H1 (cell line): ENCODE measurements at regions not wholly inside any gene's neighbourhood (a gene's known extent, or its start where the extent isn't known, plus 50 kb on each side); places are given as distances from the start of the nearest gene placed in this dataset.

Source experiments
- CTCF ChIA-PET: fragments of 300-600 bp; sonication (Branson Sonifier 250); formaldehyde crosslinking; loops from one replicate; lab custom pipeline; 2021; ENCODE audit not compliant: partially characterized antibody; lab: Charles Lee
- POLR2A ChIA-PET: fragments of 300-600 bp; sonication (Branson Sonifier 250); formaldehyde crosslinking; loops from one replicate; lab custom pipeline; 2021; ENCODE audit warnings: inconsistent platforms; ENCODE audit not compliant: partially characterized antibody; lab: Charles Lee
- DNase-seq, 2 experiments: peaks; one replicate each; pipeline versions ENCODE4 v3.0.0 to v3.0.0-alpha.2; 2010 to 2022; ENCODE audit warnings: low spot score in 2 of 2, low read depth in 1 of 2, mixed read lengths in 1 of 2
- FAIRE-seq: peaks from 2 replicates; lab custom pipeline; 2011; peaks lifted over from hg19 to GRCh38; lab: Jason Lieb, UNC
- H2AFZ ChIP-seq: 2 replicates; pipeline ENCODE4 v1.8.1; 2012; ENCODE audit warnings: low read length, inconsistent platforms
- H2AK5ac ChIP-seq: 2 replicates; pipeline ENCODE4 v1.6.1; 2013; ENCODE audit warnings: low read depth, low read length
- H2BK120ac ChIP-seq: replicated peaks from 2 replicates; pipeline ENCODE3; 2013; ENCODE audit warnings: low read depth, low read length, inconsistent platforms
- H2BK12ac ChIP-seq: 2 replicates; pipeline ENCODE4 v1.6.1; 2013; ENCODE audit warnings: low read depth, low read length
- H2BK15ac ChIP-seq: 2 replicates; pipeline ENCODE4 v1.6.1; 2013; ENCODE audit warnings: low read length
- H2BK20ac ChIP-seq: 2 replicates; pipeline ENCODE4 v1.6.1; 2013; ENCODE audit warnings: low read length
- H2BK5ac ChIP-seq: 2 replicates; pipeline ENCODE4 v1.6.1; 2013; ENCODE audit warnings: low read depth, low read length
- H3K14ac ChIP-seq: 2 replicates; pipeline ENCODE4 v1.6.1; 2013; ENCODE audit warnings: inconsistent platforms; ENCODE audit not compliant: insufficient read length
- H3K18ac ChIP-seq: 2 replicates; pipeline ENCODE4 v1.6.1; 2013; ENCODE audit warnings: low read length; ENCODE audit errors: extremely low read depth
- H3K23ac ChIP-seq: 2 replicates; pipeline ENCODE4 v1.6.1; 2013; ENCODE audit warnings: inconsistent platforms; ENCODE audit not compliant: insufficient read length
- H3K23me2 ChIP-seq: 2 replicates; pipeline ENCODE4 v1.6.1; 2013; ENCODE audit warnings: low read depth, low read length
- H3K27ac ChIP-seq: 2 replicates; pipeline ENCODE4 v1.6.1; 2011; ENCODE audit warnings: low read depth, low read length, inconsistent platforms
- H3K27me3 ChIP-seq, 4 experiments: replicated peaks in 1 of 4; 1 replicate in 1 of 4; 2 replicates in 3 of 4; pipeline versions ENCODE4 v1.6.1 to v1.8.1; 2011 to 2013; ENCODE audit warnings: low read length in 3 of 4, mild to moderate bottlenecking in 3 of 4, inconsistent platforms in 2 of 4, mixed read lengths in 2 of 4, moderate library complexity in 1 of 4; ENCODE audit not compliant: control insufficient read depth in 3 of 4, insufficient read depth in 3 of 4; ENCODE audit errors: extremely low read depth in 1 of 4
- H3K36me3 ChIP-seq, 4 experiments: 2 replicates each; pipeline versions ENCODE4 v1.6.1 to v1.8.1; 2011 to 2013; ENCODE audit warnings: mild to moderate bottlenecking in 4 of 4, low read length in 3 of 4, moderate library complexity in 2 of 4, control low read depth in 1 of 4, inconsistent platforms in 1 of 4; ENCODE audit not compliant: insufficient read depth in 4 of 4, control insufficient read depth in 2 of 4
- H3K4ac ChIP-seq: replicated peaks from 2 replicates; pipeline ENCODE3; 2013; ENCODE audit warnings: low read length, low read depth, mixed read lengths, inconsistent platforms; ENCODE audit not compliant: insufficient read length
- H3K4me1 ChIP-seq, 4 experiments: replicated peaks in 1 of 4; 1 replicate in 1 of 4; 2 replicates in 3 of 4; pipeline versions ENCODE4 v1.6.1 to v1.8.1; 2011 to 2013; ENCODE audit warnings: low read length in 3 of 4, inconsistent platforms in 2 of 4, mixed read lengths in 1 of 4; ENCODE audit not compliant: insufficient read depth in 4 of 4, control insufficient read depth in 3 of 4
- H3K4me2 ChIP-seq, 2 experiments: 2 replicates each; pipeline versions ENCODE4 v1.6.1 to v1.8.1; 2011 to 2013; ENCODE audit warnings: low read depth in 2 of 2, low read length in 2 of 2, control low read depth in 1 of 2, inconsistent platforms in 1 of 2, mild to moderate bottlenecking in 1 of 2; ENCODE audit not compliant: insufficient read depth in 1 of 2
- H3K4me3 ChIP-seq, 4 experiments: fragments of 200-600, 300-600 bp in 1 of 4; sonication (generic), shearing (Covaris generic), sonication (Bioruptor Twin) in 1 of 4; 2 replicates each; pipeline versions ENCODE4 v1.5.1 to v1.8.1; 2011 to 2016; ENCODE audit warnings: low read length in 4 of 4, low read depth in 3 of 4, control low read depth in 2 of 4, inconsistent platforms in 2 of 4, mild to moderate bottlenecking in 2 of 4, mixed read lengths in 1 of 4, moderate library complexity in 1 of 4; ENCODE audit not compliant: insufficient read depth in 2 of 4; ENCODE audit errors: extremely low read depth in 1 of 4
- H3K56ac ChIP-seq: replicated peaks from 2 replicates; pipeline ENCODE3; 2013; ENCODE audit warnings: low read depth, mild to moderate bottlenecking, mixed read lengths, low read length, inconsistent platforms; ENCODE audit not compliant: insufficient read length
- H3K79me1 ChIP-seq: 2 replicates; pipeline ENCODE4 v1.6.1; 2013; ENCODE audit warnings: low read depth, low read length, control low read depth
- H3K79me2 ChIP-seq, 2 experiments: 2 replicates each; pipeline versions ENCODE4 v1.6.1 to v1.8.1; 2012 to 2013; ENCODE audit warnings: low read length in 2 of 2, mild to moderate bottlenecking in 2 of 2, inconsistent platforms in 1 of 2; ENCODE audit not compliant: insufficient read depth in 2 of 2, control insufficient read depth in 1 of 2
- H3K9ac ChIP-seq, 4 experiments: replicated peaks in 1 of 4; 1 replicate in 1 of 4; 2 replicates in 3 of 4; pipeline versions ENCODE4 v1.6.1 to v1.8.1; 2011 to 2013; ENCODE audit warnings: low read depth in 3 of 4, low read length in 3 of 4, control low read depth in 2 of 4, mild to moderate bottlenecking in 2 of 4, moderate library complexity in 2 of 4, inconsistent platforms in 1 of 4; ENCODE audit errors: extremely low read depth in 1 of 4
- H3K9me3 ChIP-seq, 2 experiments: 2 replicates each; pipeline versions ENCODE4 v1.6.1 to v1.8.1; 2012 to 2013; ENCODE audit warnings: mild to moderate bottlenecking in 2 of 2, moderate library complexity in 2 of 2, control low read depth in 1 of 2, inconsistent platforms in 1 of 2, low read depth in 1 of 2, low read length in 1 of 2, mixed read lengths in 1 of 2; ENCODE audit not compliant: insufficient read depth in 2 of 2
- H4K20me1 ChIP-seq, 2 experiments: replicated peaks in 1 of 2; 2 replicates each; pipeline versions ENCODE3 to v1.8.1; 2011 to 2013; ENCODE audit warnings: inconsistent platforms in 2 of 2, low read length in 2 of 2, mild to moderate bottlenecking in 1 of 2; ENCODE audit not compliant: insufficient read depth in 2 of 2, control insufficient read depth in 1 of 2
- H4K5ac ChIP-seq: 2 replicates; pipeline ENCODE4 v1.6.1; 2013; ENCODE audit warnings: low read length, low read depth, mixed read lengths, inconsistent platforms; ENCODE audit not compliant: insufficient read length
- H4K8ac ChIP-seq: 2 replicates; pipeline ENCODE4 v1.8.0; 2013; ENCODE audit warnings: mild to moderate bottlenecking, moderate library complexity, low read length, inconsistent platforms; ENCODE audit not compliant: insufficient read depth; ENCODE audit errors: extremely low read depth
- H4K91ac ChIP-seq: replicated peaks from 2 replicates; pipeline ENCODE3; 2013; ENCODE audit warnings: low read length, mixed read lengths, inconsistent platforms; ENCODE audit not compliant: insufficient read length
- CHD2 ChIP-seq: IDR thresholded peaks from 2 replicates; pipeline ENCODE4 v1.6.1; 2012; ENCODE audit warnings: low read length, improper control_type of control experiment
- CREB1 ChIP-seq: IDR thresholded peaks from 2 replicates; pipeline ENCODE4 v1.6.1; 2012; ENCODE audit warnings: inconsistent platforms
- CTBP2 ChIP-seq: IDR thresholded peaks from 2 replicates; pipeline ENCODE4 v1.7.0; 2011; ENCODE audit warnings: borderline replicate concordance, mild to moderate bottlenecking, moderate library complexity, mixed read lengths, low read length; ENCODE audit not compliant: insufficient read depth, insufficient read length
- JUN ChIP-seq: IDR thresholded peaks from 2 replicates; pipeline ENCODE4 v1.6.1; 2011; ENCODE audit warnings: low read depth, mild to moderate bottlenecking, improper control_type of control experiment, low read length
- MAFK ChIP-seq: IDR thresholded peaks from 2 replicates; pipeline ENCODE4 v1.6.1; 2012; ENCODE audit warnings: low read depth, mild to moderate bottlenecking, improper control_type of control experiment, low read length
- NANOG ChIP-seq: IDR thresholded peaks from 2 replicates; pipeline ENCODE4 v1.6.1; 2011; ENCODE audit warnings: low read length, low read depth, mild to moderate bottlenecking, inconsistent platforms; ENCODE audit not compliant: insufficient read depth, poor library complexity, severe bottlenecking
- POLR2A ChIP-seq, 2 experiments: IDR thresholded peaks; 1 replicate in 1 of 2; 2 replicates in 1 of 2; pipeline ENCODE4 v1.6.1; 2011; ENCODE audit warnings: low read depth in 2 of 2, low read length in 2 of 2, mild to moderate bottlenecking in 2 of 2; ENCODE audit errors: control extremely low read depth in 1 of 2
- POLR2AphosphoS5 ChIP-seq: IDR thresholded peaks from 2 replicates; pipeline ENCODE4 v1.6.1; 2011; ENCODE audit warnings: low read depth, low read length
- RBBP5 ChIP-seq: IDR thresholded peaks from 2 replicates; pipeline ENCODE4 v1.7.1; 2012; ENCODE audit warnings: low read depth, mild to moderate bottlenecking, inconsistent platforms, low read length, moderate library complexity, borderline replicate concordance
- SIX5 ChIP-seq: IDR thresholded peaks from 2 replicates; pipeline ENCODE4 v1.6.1; 2011; ENCODE audit warnings: mild to moderate bottlenecking, low read depth, low read length
- SRF ChIP-seq: IDR thresholded peaks from 2 replicates; pipeline ENCODE4 v1.6.1; 2011; ENCODE audit warnings: mild to moderate bottlenecking, low read depth, low read length, moderate library complexity
- SUZ12 ChIP-seq: fragments of 200-600 bp; sonication (generic); IDR thresholded peaks from 2 replicates; pipeline ENCODE4 v1.6.1; 2012; ENCODE audit warnings: mild to moderate bottlenecking, inconsistent platforms, low read length, moderate library complexity, mixed read lengths
- WGBS, 2 experiments: shearing (Covaris generic) in 1 of 2; methylation state at CpG; one replicate each; pipeline versions ENCODE4 v1.1.6 to v1.1.7; 2013 to 2015; ENCODE audit warnings: low lambda C conversion rate in 2 of 2, mixed read lengths in 2 of 2, inconsistent platforms in 1 of 2, low coverage in 1 of 2, missing lambda C conversion rate in 1 of 2; ENCODE audit not compliant: insufficient replicate concordance in 2 of 2, insufficient coverage in 1 of 2, insufficient read length in 1 of 2; ENCODE audit errors: extremely low coverage in 1 of 2, missing lambda C conversion rate in 1 of 2; 5-methylcytosine and 5-hydroxymethylcytosine counted together

DNA sequence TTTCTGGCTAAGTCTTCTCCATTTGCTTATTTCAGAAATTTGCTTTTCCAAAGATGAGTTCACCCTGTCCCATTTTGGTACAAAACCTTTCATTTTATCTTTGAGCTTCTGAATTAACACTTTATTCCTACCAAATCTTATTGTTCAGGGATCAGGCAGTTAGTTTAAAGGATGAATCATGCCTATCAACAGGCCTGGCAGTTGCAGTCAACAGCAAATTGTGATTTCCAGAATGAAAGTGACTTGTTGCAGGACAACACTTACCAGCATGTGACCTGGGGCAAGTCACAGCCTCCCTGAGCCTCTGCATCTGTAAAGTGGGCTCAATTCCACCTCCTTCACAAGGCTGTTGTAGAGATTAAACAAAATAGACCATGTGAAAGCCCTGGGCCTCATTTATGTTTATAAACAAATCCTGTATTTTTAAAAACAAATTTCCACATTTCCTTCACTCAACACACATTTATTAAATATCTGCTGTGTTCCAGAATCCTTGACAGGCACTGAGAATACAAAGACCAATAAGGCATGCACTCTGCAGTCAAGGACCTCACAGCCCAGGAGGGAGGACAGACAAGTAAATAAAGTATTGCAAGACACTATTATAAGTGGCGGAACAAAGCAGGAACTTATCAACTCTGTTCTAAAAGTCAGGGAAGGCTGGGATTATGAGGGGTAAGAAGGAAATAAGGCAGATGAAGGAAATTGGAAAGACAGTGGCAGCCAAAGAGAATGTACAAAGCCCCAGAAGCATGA lies 359.1 kb upstream of the IL12A start:
- no peak overlapping the region for H3K4ac ChIP-seq
- no peaks in the 10 kb centered on the region; the same call in 1 of the 2 replicates for H3K23me2 ChIP-seq
- no peak overlapping the region for H3K4me2 ChIP-seq
- H4K8ac ChIP-seq = no peak overlapping the region
- no peak overlapping the region for H3K4me3 ChIP-seq
- no peak overlapping the region for H2BK120ac ChIP-seq
- POLR2A ChIA-PET = no interaction called here
- H3K4me1 ChIP-seq = peaks cover 0 to 3% (median 1%) of the 10 kb centered on the region in 4 experiments; a peak in 1 of 7 replicates
- DNase-seq = no peak
- no peak for TF ChIP-seq POLR2AphosphoS5
- no peak for TF ChIP-seq RBBP5
- TF ChIP-seq SIX5 = no peak
- no peak for TF ChIP-seq NANOG
- no peak for TF ChIP-seq CREB1
- no peak for TF ChIP-seq POLR2A (IDR thresholded peaks at IDR 0.05; ENCODE audit: control extremely low read depth in 1 of 2, low read depth in 2 of 2, low read length in 2 of 2)
- TF ChIP-seq CTBP2 = no peak
- no peak for TF ChIP-seq SRF
- no peak for TF ChIP-seq SUZ12
- TF ChIP-seq MAFK = no peak
- TF ChIP-seq JUN = no peak
- TF ChIP-seq CHD2 = no peak
- no peak overlapping the region for H2AFZ ChIP-seq
- H3K56ac ChIP-seq = no peak overlapping the region
- H3K23ac ChIP-seq = no peak overlapping the region
- H2BK15ac ChIP-seq = no peak overlapping the region
- no peak overlapping the region for H3K27ac ChIP-seq
- no peak overlapping the region for H3K9ac ChIP-seq
- no peaks in the 10 kb centered on the region for H3K27me3 ChIP-seq
- CTCF ChIA-PET = interaction anchor here (2.6 kb wide), 1 partner anchor 137 kb away, joined by 5 read pairs; no protein-coding TSS in a partner anchor
- H3K79me2 ChIP-seq = no peaks in the 10 kb centered on the region
- H4K91ac ChIP-seq = no peak overlapping the region
- no peaks in the 10 kb centered on the region for H3K79me1 ChIP-seq
- 94% methylated on average over 1 of the region's 1 CpG; no CpG with 5 or more reads in 1 of the 2 experiments for WGBS, 2 experiments
- H2BK5ac ChIP-seq = no peak overlapping the region
- H2BK12ac ChIP-seq = no peak overlapping the region
- H2BK20ac ChIP-seq = no peak overlapping the region
- H4K5ac ChIP-seq = no peak overlapping the region
- H3K14ac ChIP-seq = no peak overlapping the region
- H2AK5ac ChIP-seq = no peak overlapping the region
- H3K9me3 ChIP-seq = no peaks in the 10 kb centered on the region
- no peaks in the 10 kb centered on the region for H4K20me1 ChIP-seq
- no peaks in the 10 kb centered on the region for H3K36me3 ChIP-seq
- no peak for FAIRE-seq
- no peak overlapping the region for H3K18ac ChIP-seq
